Neural progenitor cell (in vitro differentiated cells): ENCODE measurements at regions not wholly inside any gene's neighbourhood (a gene's known extent, or its start where the extent isn't known, plus 50 kb on each side); places are given as distances from the start of the nearest gene placed in this dataset.

Source experiments
- EZH2phosphoT487 ChIP-seq: fragments of 200-600 bp; sonication (generic); IDR thresholded peaks from 2 replicates; pipeline ENCODE4 v1.6.1; 2017; ENCODE audit warnings: antibody characterized with exemption
- TF ChIP-seq, protein P1 (sequence below): fragments of 200-600 bp; sonication (generic); IDR thresholded peaks from 2 replicates; pipeline ENCODE4 v1.5.1; 2017; ENCODE audit warnings: antibody characterized with exemption, mild to moderate bottlenecking

DNA sequence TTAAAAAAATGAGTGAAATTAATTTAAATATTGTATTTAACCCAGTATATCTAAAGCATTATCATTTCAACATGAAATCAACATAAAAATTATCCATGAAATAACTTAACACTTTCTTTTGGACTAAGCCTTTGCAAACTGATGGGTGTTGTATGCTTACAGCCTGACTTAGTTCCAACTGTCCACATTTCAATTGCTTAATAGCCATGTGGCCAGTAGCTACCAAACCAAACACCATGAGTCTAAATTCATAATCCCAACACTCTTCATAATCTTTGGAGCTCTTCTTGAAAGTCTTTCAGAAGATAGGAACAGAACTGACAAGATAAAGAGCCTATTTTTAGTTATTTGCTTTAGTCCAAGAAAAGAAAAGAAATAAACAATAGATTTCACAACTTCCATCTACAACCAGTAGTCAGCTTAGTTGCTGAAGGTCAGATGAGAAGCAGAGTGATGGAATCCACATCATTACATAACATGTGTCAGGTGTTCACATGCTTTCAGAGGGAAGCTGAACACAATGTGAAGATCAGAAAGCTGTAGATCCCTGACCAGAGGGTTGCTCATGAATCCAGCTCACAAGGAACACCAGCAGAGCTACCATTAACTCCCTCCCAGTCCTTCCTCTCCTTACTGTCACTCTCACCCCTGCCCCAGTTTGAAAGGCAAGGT lies 144.0 kb upstream of the ZNF648 start:
- TF ChIP-seq, protein P1, sequence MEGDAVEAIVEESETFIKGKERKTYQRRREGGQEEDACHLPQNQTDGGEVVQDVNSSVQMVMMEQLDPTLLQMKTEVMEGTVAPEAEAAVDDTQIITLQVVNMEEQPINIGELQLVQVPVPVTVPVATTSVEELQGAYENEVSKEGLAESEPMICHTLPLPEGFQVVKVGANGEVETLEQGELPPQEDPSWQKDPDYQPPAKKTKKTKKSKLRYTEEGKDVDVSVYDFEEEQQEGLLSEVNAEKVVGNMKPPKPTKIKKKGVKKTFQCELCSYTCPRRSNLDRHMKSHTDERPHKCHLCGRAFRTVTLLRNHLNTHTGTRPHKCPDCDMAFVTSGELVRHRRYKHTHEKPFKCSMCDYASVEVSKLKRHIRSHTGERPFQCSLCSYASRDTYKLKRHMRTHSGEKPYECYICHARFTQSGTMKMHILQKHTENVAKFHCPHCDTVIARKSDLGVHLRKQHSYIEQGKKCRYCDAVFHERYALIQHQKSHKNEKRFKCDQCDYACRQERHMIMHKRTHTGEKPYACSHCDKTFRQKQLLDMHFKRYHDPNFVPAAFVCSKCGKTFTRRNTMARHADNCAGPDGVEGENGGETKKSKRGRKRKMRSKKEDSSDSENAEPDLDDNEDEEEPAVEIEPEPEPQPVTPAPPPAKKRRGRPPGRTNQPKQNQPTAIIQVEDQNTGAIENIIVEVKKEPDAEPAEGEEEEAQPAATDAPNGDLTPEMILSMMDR, result no peak
- no peak for TF ChIP-seq EZH2phosphoT487
